ENCODE measurements at regions not wholly inside any gene's neighbourhood (a gene's known extent, or its start where the extent isn't known, plus 50 kb on each side); places are given as distances from the start of the nearest gene placed in this dataset.

DNA sequence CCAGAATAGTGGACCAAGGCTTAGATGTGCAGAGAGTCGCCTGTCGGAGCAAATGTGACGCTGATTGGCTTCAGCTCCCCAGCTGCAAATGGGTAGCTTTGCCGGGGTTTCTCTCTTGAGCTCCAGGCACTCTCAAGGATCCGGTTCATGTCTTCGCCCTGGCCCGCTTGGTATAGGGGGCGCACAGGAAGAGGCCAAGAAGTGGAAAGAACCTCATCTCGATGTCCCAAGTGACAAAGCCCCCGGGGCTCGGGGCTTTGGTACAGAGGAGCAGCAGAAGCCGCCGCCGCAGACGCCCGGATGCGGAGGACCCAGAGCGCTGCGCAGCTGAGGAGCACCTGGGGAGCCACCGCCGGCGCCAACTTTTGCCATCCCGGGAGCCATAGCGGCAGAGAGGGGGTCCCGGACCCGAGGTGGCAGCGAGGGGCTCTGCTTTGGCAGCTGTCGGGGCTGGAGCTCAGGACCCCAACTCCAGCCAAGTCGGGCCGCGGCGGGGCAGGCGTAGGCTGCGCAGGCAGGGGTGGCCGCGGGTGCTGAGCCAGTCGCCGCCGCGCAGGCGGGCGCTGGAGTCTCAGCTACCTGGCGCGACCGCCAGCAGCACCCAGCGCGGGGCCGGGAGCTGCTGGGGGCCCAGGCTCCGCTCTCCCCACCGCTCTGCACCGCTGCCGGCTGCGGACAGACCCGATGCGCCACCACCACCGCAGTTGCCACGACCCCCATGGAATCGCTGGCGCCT lies 466.6 kb downstream of the XPNPEP1 start:
- no peaks in the 10 kb centered on the region for H3K4me1 Mint-ChIP-seq (ENCODE audit: insufficient read depth, unreplicated experiment)
- CTCF ChIA-PET, result interaction anchor here (0.6 kb wide), 1 partner anchor 290 kb away, joined by 3 read pairs; no protein-coding TSS in a partner anchor
- intact Hi-C loops (cut with micrococcal nuclease), result no loop called here

DNA sequence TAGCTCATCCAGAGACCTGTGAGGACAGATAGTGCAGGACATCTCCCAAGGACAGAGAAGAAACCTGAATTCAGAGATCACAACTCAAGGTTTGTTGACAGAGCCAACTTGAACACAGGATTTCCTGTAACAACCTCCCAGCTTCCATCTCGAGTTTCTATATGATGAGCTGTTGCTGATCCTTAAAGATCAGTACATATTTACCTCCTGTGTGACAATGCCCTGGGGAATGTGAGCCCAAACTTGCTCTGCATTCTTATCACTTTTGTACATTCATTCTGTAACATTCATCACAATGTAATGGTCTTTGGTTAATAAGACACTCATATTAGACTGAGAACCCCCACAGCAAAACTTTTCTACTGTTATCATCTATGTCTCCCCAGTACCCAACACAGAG lies 468.6 kb downstream of the XPNPEP1 start:
- no peaks in the 10 kb centered on the region for H3K27me3 Mint-ChIP-seq (ENCODE audit: insufficient read depth, unreplicated experiment)
- H3K4me1 Mint-ChIP-seq (ENCODE audit: insufficient read depth, unreplicated experiment), result no peaks in the 10 kb centered on the region
- BruUV-seq (replicated peaks), result no TSS peak
- POLR2A ChIA-PET, result no interaction called here
- no peaks in the 10 kb centered on the region for H3K9me3 Mint-ChIP-seq (ENCODE audit: unreplicated experiment)
- no peak for DNase-seq (ENCODE audit: unreplicated experiment)
- no peak overlapping the region for H3K4me3 Mint-ChIP-seq (ENCODE audit: unreplicated experiment)
- H3K36me3 Mint-ChIP-seq (ENCODE audit: insufficient read depth, unreplicated experiment), result no peaks in the 10 kb centered on the region
- TF ChIP-seq, protein P1, sequence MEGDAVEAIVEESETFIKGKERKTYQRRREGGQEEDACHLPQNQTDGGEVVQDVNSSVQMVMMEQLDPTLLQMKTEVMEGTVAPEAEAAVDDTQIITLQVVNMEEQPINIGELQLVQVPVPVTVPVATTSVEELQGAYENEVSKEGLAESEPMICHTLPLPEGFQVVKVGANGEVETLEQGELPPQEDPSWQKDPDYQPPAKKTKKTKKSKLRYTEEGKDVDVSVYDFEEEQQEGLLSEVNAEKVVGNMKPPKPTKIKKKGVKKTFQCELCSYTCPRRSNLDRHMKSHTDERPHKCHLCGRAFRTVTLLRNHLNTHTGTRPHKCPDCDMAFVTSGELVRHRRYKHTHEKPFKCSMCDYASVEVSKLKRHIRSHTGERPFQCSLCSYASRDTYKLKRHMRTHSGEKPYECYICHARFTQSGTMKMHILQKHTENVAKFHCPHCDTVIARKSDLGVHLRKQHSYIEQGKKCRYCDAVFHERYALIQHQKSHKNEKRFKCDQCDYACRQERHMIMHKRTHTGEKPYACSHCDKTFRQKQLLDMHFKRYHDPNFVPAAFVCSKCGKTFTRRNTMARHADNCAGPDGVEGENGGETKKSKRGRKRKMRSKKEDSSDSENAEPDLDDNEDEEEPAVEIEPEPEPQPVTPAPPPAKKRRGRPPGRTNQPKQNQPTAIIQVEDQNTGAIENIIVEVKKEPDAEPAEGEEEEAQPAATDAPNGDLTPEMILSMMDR (IDR thresholded peaks at IDR 0.05; ENCODE audit: unreplicated experiment), result no peak
- CTCF ChIA-PET, result no interaction called here
- no peak overlapping the region for H3K27ac Mint-ChIP-seq (ENCODE audit: low read depth, unreplicated experiment)
- intact Hi-C loops (cut with micrococcal nuclease), result no loop called here

More for the DNA sequence above, 466.6 kb downstream of the XPNPEP1 start:
- H3K9me3 Mint-ChIP-seq (ENCODE audit: unreplicated experiment), result no peaks in the 10 kb centered on the region
- no peaks in the 10 kb centered on the region for H3K27me3 Mint-ChIP-seq (ENCODE audit: insufficient read depth, unreplicated experiment)
- no peak overlapping the region for H3K4me3 Mint-ChIP-seq (ENCODE audit: unreplicated experiment)
- no peak for DNase-seq (ENCODE audit: unreplicated experiment)
- H3K36me3 Mint-ChIP-seq (ENCODE audit: insufficient read depth, unreplicated experiment), result no peaks in the 10 kb centered on the region
- POLR2A ChIA-PET, result interaction anchor here (0.6 kb wide), 2 partner anchors 213 to 329 kb away, joined by 3 read pairs; no protein-coding TSS in a partner anchor
- no TSS peak for BruUV-seq (replicated peaks)
- TF ChIP-seq, protein P1 (IDR thresholded peaks at IDR 0.05; ENCODE audit: unreplicated experiment), result no peak
- no peak overlapping the region for H3K27ac Mint-ChIP-seq (ENCODE audit: low read depth, unreplicated experiment)

DNA sequence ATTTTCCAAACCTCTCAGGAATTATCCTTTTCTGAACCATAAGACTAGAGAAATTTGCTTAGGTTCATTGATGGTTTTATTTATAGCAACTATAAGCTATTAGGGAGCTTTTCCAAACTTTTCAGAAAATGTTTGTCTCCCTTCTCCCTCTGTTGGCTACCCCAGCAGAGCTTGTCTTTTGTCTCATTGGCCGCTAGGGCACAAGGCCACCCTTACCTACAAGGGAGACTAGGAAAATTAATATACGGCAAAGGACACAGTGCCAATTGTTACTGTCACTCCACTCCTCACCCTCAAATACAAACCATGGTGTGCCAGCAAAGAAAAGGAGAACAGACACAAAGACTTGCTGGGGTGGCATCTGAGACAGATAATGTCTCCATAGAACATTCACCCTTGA lies 471.4 kb downstream of the XPNPEP1 start:
- intact Hi-C loops (cut with micrococcal nuclease), result no loop called here
- BruUV-seq (replicated peaks), result no TSS peak
- ChIA-PET CTCF (no interaction called here), POLR2A (interaction anchor here (0.6 kb wide), 1 partner anchor 15 kb away, joined by 3 read pairs; no protein-coding TSS in a partner anchor)
- DNase-seq (ENCODE audit: unreplicated experiment), result no peak
- Mint-ChIP-seq H3K4me1 (ENCODE audit: insufficient read depth, unreplicated experiment) (peaks cover 9% of the 10 kb centered on the region), H3K27ac (ENCODE audit: low read depth, unreplicated experiment) (no peak overlapping the region), H3K27me3 (ENCODE audit: insufficient read depth, unreplicated experiment) (no peaks in the 10 kb centered on the region), H3K9me3 (ENCODE audit: unreplicated experiment) (no peaks in the 10 kb centered on the region), H3K36me3 (ENCODE audit: insufficient read depth, unreplicated experiment) (no peaks in the 10 kb centered on the region), H3K4me3 (ENCODE audit: unreplicated experiment) (no peak overlapping the region)
- TF ChIP-seq, protein P1 (IDR thresholded peaks at IDR 0.05; ENCODE audit: unreplicated experiment), result no peak

DNA sequence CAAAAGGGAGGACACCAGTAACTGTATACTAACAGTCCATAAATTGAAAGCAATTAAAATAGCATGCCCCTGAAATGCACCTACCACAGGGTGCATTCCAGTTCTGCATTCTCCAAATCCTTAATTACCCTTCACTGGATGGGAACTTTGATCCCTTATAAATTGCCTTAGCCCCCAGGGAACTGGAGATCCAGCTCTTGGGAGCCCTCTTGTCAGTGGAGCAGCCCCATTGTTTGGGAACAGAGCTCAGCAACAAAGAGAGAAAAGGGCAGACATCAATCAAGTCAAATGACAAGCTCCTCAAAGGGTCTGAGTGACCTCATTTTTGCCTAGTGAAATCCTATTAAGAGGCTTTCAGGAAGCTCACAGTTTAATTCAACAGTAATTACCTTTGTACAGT lies 472.6 kb downstream of the XPNPEP1 start:
- BruUV-seq (replicated peaks), result no TSS peak
- Mint-ChIP-seq H3K9me3 (ENCODE audit: unreplicated experiment) (no peaks in the 10 kb centered on the region), H3K4me3 (ENCODE audit: unreplicated experiment) (no peak overlapping the region), H3K27me3 (ENCODE audit: insufficient read depth, unreplicated experiment) (no peaks in the 10 kb centered on the region), H3K36me3 (ENCODE audit: insufficient read depth, unreplicated experiment) (no peaks in the 10 kb centered on the region), H3K27ac (ENCODE audit: low read depth, unreplicated experiment) (no peak overlapping the region), H3K4me1 (ENCODE audit: insufficient read depth, unreplicated experiment) (peaks cover 9% of the 10 kb centered on the region)
- CTCF ChIA-PET, result interaction anchor here (0.8 kb wide), 1 partner anchor 9 kb away, joined by 3 read pairs; no protein-coding TSS in a partner anchor
- DNase-seq (ENCODE audit: unreplicated experiment), result no peak
- intact Hi-C loops (cut with micrococcal nuclease), result no loop called here
- POLR2A ChIA-PET, result no interaction called here
- TF ChIP-seq, protein P1 (IDR thresholded peaks at IDR 0.05; ENCODE audit: unreplicated experiment), result no peak

Measured in MCF 10A (cell line).